HepG2 (cell line): ENCODE measurements at regions not wholly inside any gene's neighbourhood (a gene's known extent, or its start where the extent isn't known, plus 50 kb on each side); places are given as distances from the start of the nearest gene placed in this dataset.

Source experiments
- ATAC-seq: fragments of 200-7000 bp; cut with Tn5 transposase; 3 replicates; pipeline ENCODE4 v1.9.1; 2020; ENCODE audit warnings: mild to moderate bottlenecking, moderate library complexity
- BruUV-seq: library from RNA; stranded (reverse); fragments of 400-500 nt; replicated peaks from 2 replicates; lab custom pipeline; 2021; lab: Mats Ljungman, UMichigan
- CTCF ChIA-PET: fragments of 300-600 bp; formaldehyde crosslinking; extraction: SDS; loops from one replicate; lab custom pipeline; 2021; ENCODE audit warnings: low total read pairs, inconsistent platforms, low intra/inter-chr PET ratio; lab: Yijun Ruan, JAX
- POLR2A ChIA-PET: fragments of 350-600 bp; sonication (Branson Sonifier 250); formaldehyde crosslinking; loops from one replicate; lab custom pipeline; 2020; ENCODE audit warnings: antibody characterized with exemption, inconsistent platforms; lab: Yijun Ruan, JAX
- DNase-seq: peaks from one replicate; pipeline ENCODE4 v3.0.0-alpha.2; 2015; ENCODE audit warnings: low spot score
- FAIRE-seq: peaks from 3 replicates; lab custom pipeline; 2011; peaks lifted over from hg19 to GRCh38; lab: Jason Lieb, UNC
- H2AFZ ChIP-seq: one replicate; pipeline ENCODE4 v1.6.1; 2011; ENCODE audit warnings: low read length, inconsistent platforms
- H3K27ac ChIP-seq: fragments of 300-600 bp; 3 replicates; pipeline ENCODE4 v1.8.0; 2011; ENCODE audit warnings: mixed run types, mild to moderate bottlenecking, mixed read lengths, low read length, inconsistent platforms; ENCODE audit not compliant: insufficient read depth; ENCODE audit errors: extremely low read length
- H3K27me3 ChIP-seq, 2 experiments: fragments of 200-600 bp in 1 of 2; 2 replicates in 1 of 2; 3 replicates in 1 of 2; pipeline versions ENCODE4 v1.6.0 to v1.8.0; 2011; ENCODE audit warnings: low read length in 2 of 2, mild to moderate bottlenecking in 2 of 2, moderate library complexity in 2 of 2, inconsistent platforms in 1 of 2; ENCODE audit not compliant: insufficient read depth in 2 of 2, control insufficient read depth in 1 of 2
- H3K36me3 ChIP-seq, 2 experiments: fragments of 200-600 bp in 1 of 2; replicated peaks in 1 of 2; 2 replicates in 1 of 2; 3 replicates in 1 of 2; pipeline versions ENCODE4 v1.5.1 to v1.8.0; 2011; ENCODE audit warnings: low read length in 2 of 2, inconsistent platforms in 1 of 2; ENCODE audit not compliant: insufficient read depth in 2 of 2, control insufficient read depth in 1 of 2
- H3K4me1 ChIP-seq: 2 replicates; pipeline ENCODE4 v1.5.1; 2012; ENCODE audit warnings: low read length, inconsistent platforms; ENCODE audit not compliant: insufficient read depth
- H3K4me2 ChIP-seq: 2 replicates; pipeline ENCODE4 v1.6.0; 2011; ENCODE audit warnings: low read depth, low read length, inconsistent platforms
- H3K4me3 ChIP-seq, 3 experiments: fragments of 200-600 bp in 1 of 3; sonication (generic), shearing (Covaris generic) in 1 of 3; replicated peaks in 1 of 3; 2 replicates each; pipeline ENCODE4 v1.5.1; 2011 to 2016; ENCODE audit warnings: low read length in 3 of 3, inconsistent platforms in 2 of 3, low read depth in 2 of 3, mild to moderate bottlenecking in 2 of 3, control low read depth in 1 of 3, mixed read lengths in 1 of 3; ENCODE audit not compliant: insufficient read depth in 1 of 3
- H3K79me2 ChIP-seq: one replicate; pipeline ENCODE4 v1.6.1; 2011; ENCODE audit warnings: low read length, inconsistent platforms; ENCODE audit not compliant: insufficient read depth
- H3K9ac ChIP-seq: 2 replicates; pipeline ENCODE4 v1.6.0; 2011; ENCODE audit warnings: mild to moderate bottlenecking, low read depth, low read length, inconsistent platforms; ENCODE audit not compliant: insufficient read depth
- H3K9me3 ChIP-seq: 2 replicates; pipeline ENCODE4 v1.5.1; 2012; ENCODE audit warnings: mild to moderate bottlenecking, low read length
- H4K20me1 ChIP-seq: 2 replicates; pipeline ENCODE4 v1.6.0; 2011; ENCODE audit warnings: inconsistent platforms, mild to moderate bottlenecking, low read length, moderate library complexity; ENCODE audit not compliant: insufficient read depth
- ATRX ChIP-seq: sonication (generic); formaldehyde crosslinking; IDR thresholded peaks from 2 replicates; pipeline ENCODE4 v1.4.0; 2020; ENCODE audit warnings: missing genetic modification reagents, borderline replicate concordance
- KLF11 ChIP-seq: IDR thresholded peaks from 2 replicates; pipeline ENCODE4 v1.6.1; 2016; ENCODE audit warnings: missing compliant biosample characterization
- MED13 ChIP-seq: sonication (generic); formaldehyde crosslinking; IDR thresholded peaks from 2 replicates; pipeline ENCODE4 v1.5.0; 2020; ENCODE audit warnings: missing genetic modification reagents
- PATZ1 ChIP-seq: sonication (generic); formaldehyde crosslinking; IDR thresholded peaks from 2 replicates; pipeline ENCODE4 v1.4.0; 2020; ENCODE audit warnings: missing genetic modification reagents
- PAWR ChIP-seq: sonication (generic); formaldehyde crosslinking; IDR thresholded peaks from 2 replicates; pipeline ENCODE4 v1.4.0; 2020; ENCODE audit warnings: missing genetic modification reagents, mild to moderate bottlenecking, borderline replicate concordance
- RARA ChIP-seq: IDR thresholded peaks from 2 replicates; pipeline ENCODE4 v1.6.1; 2016; ENCODE audit warnings: missing genetic modification reagents, missing compliant biosample characterization
- REST ChIP-seq, 2 experiments: IDR thresholded peaks; 2 replicates each; pipeline ENCODE4 v1.6.1; 2011 to 2012; ENCODE audit warnings: low read length in 2 of 2, borderline replicate concordance in 1 of 2, low read depth in 1 of 2, mild to moderate bottlenecking in 1 of 2, moderate library complexity in 1 of 2
- ZBTB2 ChIP-seq: sonication (generic); formaldehyde crosslinking; IDR thresholded peaks from 2 replicates; pipeline ENCODE4 v1.8.0; 2022; ENCODE audit warnings: low read depth, missing genetic modification reagents
- ZMYM4 ChIP-seq: sonication (generic); formaldehyde crosslinking; IDR thresholded peaks from 2 replicates; pipeline ENCODE4 v1.8.1; 2023; ENCODE audit warnings: mild to moderate bottlenecking, missing genetic modification reagents
- ZNF451 ChIP-seq: sonication (generic); formaldehyde crosslinking; IDR thresholded peaks from 2 replicates; pipeline ENCODE4 v1.5.0; 2020; ENCODE audit warnings: mild to moderate bottlenecking, missing genetic modification reagents
- ZNF549 ChIP-seq: sonication (generic); formaldehyde crosslinking; IDR thresholded peaks from 2 replicates; pipeline ENCODE4 v1.5.0; 2020; ENCODE audit warnings: missing genetic modification reagents
- ZNF800 ChIP-seq: sonication (generic); formaldehyde crosslinking; IDR thresholded peaks from 2 replicates; pipeline ENCODE4 v1.4.0; 2020; ENCODE audit warnings: missing genetic modification reagents
- WGBS: methylation state at CpG from one replicate; pipeline ENCODE4 v1.1.6; 2017; ENCODE audit warnings: low lambda C conversion rate; 5-methylcytosine and 5-hydroxymethylcytosine counted together
- in situ Hi-C: cut with HindIII; loops from 2 replicates; pipeline ENCODE4 v1.10.0; 2017; ENCODE audit warnings: low pct_unique_long_range_greater_than_20kb; ENCODE audit not compliant: extremely low pct_ligation_motif_present
- intact Hi-C: fragments of 100-400 bp; cut with micrococcal nuclease; formaldehyde crosslinking; loops from one replicate; pipeline ENCODE4 v1.10.0; 2022; ENCODE audit not compliant: unreplicated experiment

GRCh38 chr5:52300703-52301372 is 486.9 kb upstream of the ITGA1 start:
- H3K27ac ChIP-seq: no peak overlapping the region
- in situ Hi-C loops: no loop called here
- no TSS peak for BruUV-seq

More at GRCh38 chr5:52300703-52301372, 486.9 kb upstream of the ITGA1 start:
- intact Hi-C loops: no loop called here
- FAIRE-seq: no peak
- CTCF ChIA-PET: no interaction called here
- no peak for DNase-seq
- Histone ChIP-seq H2AFZ (no peak overlapping the region), H4K20me1 (no peaks in the 10 kb centered on the region), H3K4me3 (no peak overlapping the region), H3K9ac (no peak overlapping the region), H3K4me1 (no peaks in the 10 kb centered on the region), H3K4me2 (no peak overlapping the region), H3K79me2 (no peaks in the 10 kb centered on the region), H3K9me3 (peaks cover 30% of the 10 kb centered on the region; the same call in 1 of the 2 replicates), H3K36me3 (no peaks in the 10 kb centered on the region), H3K27me3 (no peaks in the 10 kb centered on the region)
- POLR2A ChIA-PET: no interaction called here
- 0% methylated on average over 2 of the region's 2 CpGs for WGBS
- no peak for TF ChIP-seq KLF11 (CRISPR knock-in tag)
- no peak for TF ChIP-seq ZBTB2 (CRISPR knock-in tag)
- no peak for TF ChIP-seq RARA (CRISPR knock-in tag)
- TF ChIP-seq MED13 (CRISPR knock-in tag): no peak
- no peak for TF ChIP-seq ZNF549 (CRISPR knock-in tag)
- TF ChIP-seq ZMYM4: no peak
- TF ChIP-seq ZNF451 (CRISPR knock-in tag): no peak
- TF ChIP-seq ZNF800: no peak
- no peak for TF ChIP-seq PAWR (CRISPR knock-in tag)
- TF ChIP-seq REST (IDR thresholded peaks at IDR 0.05; ENCODE audit: borderline replicate concordance in 1 of 2, low read depth in 1 of 2, low read length in 2 of 2): no peak
- TF ChIP-seq ATRX (CRISPR knock-in tag): no peak
- no peak for TF ChIP-seq PATZ1 (CRISPR knock-in tag)
- no peak for ATAC-seq
